ENCODE measurements at regions not wholly inside any gene's neighbourhood (a gene's known extent, or its start where the extent isn't known, plus 50 kb on each side); places are given as distances from the start of the nearest gene placed in this dataset.

DNA sequence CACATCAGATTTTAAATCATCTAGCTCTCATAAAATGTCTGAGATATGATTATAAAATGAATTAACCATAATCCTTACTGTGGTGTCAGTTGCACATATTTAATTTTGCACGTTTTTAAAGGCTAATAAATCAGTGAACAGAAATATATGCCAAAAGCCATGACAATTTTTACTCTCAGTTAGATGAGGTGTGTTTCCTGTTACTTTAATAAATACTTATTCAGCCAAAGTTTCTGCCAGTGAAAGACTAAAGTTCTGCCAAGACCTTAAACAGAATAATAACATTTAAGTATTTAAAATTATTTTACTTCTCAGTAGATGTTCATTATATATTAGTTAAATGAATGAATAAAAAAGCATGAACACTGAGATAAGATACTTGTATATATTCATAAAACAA lies 1150.1 kb downstream of the NAALADL2 start:
- Mint-ChIP-seq H3K36me3 (no peaks in the 10 kb centered on the region), H3K27ac (no peak overlapping the region), H3K27me3 (no peaks in the 10 kb centered on the region), H3K4me3 (no peak overlapping the region), H3K4me1 (peaks cover 0 to 1% of the 10 kb centered on the region in 2 donors), H3K9me3 (peaks cover 3 to 4% of the 10 kb centered on the region in 2 donors)
- ATAC-seq (replicated peaks), result no peak
- no peak for DNase-seq

DNA sequence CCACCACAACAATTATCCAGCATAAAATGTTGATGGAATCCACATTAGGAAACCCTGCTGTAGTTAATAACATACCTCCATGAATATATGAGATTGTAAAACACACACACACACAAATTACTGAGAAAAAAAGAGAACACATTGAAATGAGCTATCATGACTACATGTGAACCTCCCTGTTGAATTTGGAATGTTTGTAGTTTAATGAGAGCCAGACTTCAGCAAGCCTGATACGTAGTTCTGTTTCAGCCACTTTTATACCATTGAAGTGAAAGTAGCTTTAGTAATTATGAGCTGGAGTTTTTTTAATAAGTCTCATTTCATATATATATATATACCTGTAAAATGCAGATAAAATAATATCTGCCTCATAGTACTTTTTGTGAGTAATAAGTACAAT lies 1146.4 kb downstream of the NAALADL2 start:
- Mint-ChIP-seq H3K4me3 (no peak overlapping the region), H3K36me3 (no peaks in the 10 kb centered on the region), H3K27ac (no peak overlapping the region), H3K27me3 (no peaks in the 10 kb centered on the region), H3K4me1 (peaks cover 0 to 1% of the 10 kb centered on the region in 2 donors), H3K9me3 (peaks cover 0 to 4% of the 10 kb centered on the region in 2 donors)
- ATAC-seq (replicated peaks) (no peak), DNase-seq (no peak)

DNA sequence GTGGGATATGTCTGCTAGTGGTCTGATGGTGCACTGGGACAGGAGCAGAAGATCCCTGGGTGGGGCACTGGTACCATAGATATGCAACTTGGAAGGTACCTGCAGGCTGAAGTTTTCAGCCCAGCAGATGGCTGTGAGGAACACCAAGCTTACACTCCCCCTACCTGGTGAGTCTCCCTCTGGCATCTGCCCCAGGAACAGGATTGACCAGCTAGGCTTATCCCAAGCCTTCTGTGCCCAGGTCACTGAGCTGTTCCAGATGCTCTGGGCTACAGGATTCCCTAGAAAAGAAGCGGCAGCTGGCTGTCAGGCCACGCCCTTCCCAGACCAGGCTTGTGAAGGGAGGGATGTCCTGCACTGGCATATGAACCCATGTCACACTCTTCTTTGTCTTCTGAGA lies 1130.0 kb downstream of the NAALADL2 start:
- ATAC-seq (replicated peaks), result no peak
- Mint-ChIP-seq H3K36me3 (no peaks in the 10 kb centered on the region), H3K27ac (no peak overlapping the region), H3K4me1 (no peaks in the 10 kb centered on the region), H3K4me3 (no peak overlapping the region), H3K9me3 (peaks cover 6 to 21% of the 10 kb centered on the region in 2 donors), H3K27me3 (no peaks in the 10 kb centered on the region)
- no peak for DNase-seq

DNA sequence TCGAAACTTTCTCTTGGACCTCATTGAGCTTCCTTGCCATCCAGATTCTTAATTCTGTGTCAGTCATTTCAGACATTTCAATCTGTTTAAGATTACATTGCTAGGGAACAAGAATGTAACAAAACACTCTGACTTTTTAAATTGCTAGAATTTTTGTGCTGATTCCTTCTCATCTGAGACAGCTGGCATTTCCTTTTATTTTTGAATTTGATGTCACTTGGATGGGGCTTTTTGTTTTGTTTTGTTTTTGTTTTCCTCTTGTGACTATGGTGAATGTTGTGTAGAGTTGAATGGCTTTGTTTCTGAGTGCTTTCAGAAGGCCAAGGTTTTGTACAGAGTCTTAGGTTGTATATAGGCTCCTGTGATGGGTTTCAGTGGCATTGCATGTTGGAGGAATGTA lies 1129.3 kb downstream of the NAALADL2 start:
- ATAC-seq (replicated peaks), result no peak
- no peak overlapping the region for H3K27ac Mint-ChIP-seq
- H3K4me3 Mint-ChIP-seq, result no peak overlapping the region
- H3K36me3 Mint-ChIP-seq, result no peaks in the 10 kb centered on the region
- no peak for DNase-seq
- no peaks in the 10 kb centered on the region for H3K4me1 Mint-ChIP-seq
- H3K27me3 Mint-ChIP-seq, result no peaks in the 10 kb centered on the region
- H3K9me3 Mint-ChIP-seq, result peaks cover 6 to 20% of the 10 kb centered on the region in 2 donors

DNA sequence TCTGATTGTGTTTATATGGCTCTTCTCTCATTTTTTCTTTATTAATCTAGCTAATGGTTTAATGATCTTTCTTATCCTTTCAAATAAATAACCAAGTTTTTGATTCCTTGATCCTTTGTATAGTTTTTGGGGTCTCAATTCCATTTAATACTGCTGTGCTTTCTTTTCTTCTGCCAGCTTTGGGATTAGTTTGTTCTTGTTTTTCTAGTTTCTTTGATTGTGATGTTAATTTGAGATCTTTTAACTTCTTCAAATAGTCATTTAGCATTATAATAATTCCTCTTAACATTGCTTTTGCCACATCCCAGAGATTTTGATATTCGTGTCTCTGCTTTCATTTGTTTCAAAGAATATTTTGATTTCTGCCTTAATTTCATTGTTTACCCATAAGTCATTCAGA lies 1126.6 kb downstream of the NAALADL2 start:
- no peaks in the 10 kb centered on the region for H3K36me3 Mint-ChIP-seq
- ATAC-seq (replicated peaks), result no peak

DNA sequence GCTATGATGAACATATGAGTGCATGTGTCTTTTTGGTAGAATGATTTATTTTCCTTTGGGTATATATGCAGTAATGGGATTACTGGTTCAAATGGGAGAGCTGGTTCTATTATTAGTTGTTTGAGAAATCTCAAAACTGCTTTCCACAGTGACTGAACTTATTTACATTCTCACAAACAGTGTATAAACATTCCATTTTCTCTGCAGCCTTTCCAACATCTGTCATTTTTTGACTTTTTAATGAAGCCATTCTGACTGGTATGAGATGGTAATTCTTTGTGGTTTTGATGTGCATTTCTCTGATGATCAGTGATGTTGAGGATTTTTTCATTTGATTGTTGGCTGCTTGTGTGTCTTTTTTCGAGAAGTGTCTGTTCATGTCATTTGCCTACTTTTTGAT lies 1124.2 kb downstream of the NAALADL2 start:
- ATAC-seq (replicated peaks) (no peak), DNase-seq (no peak)
- no peaks in the 10 kb centered on the region for H3K36me3 Mint-ChIP-seq
- H3K4me1 Mint-ChIP-seq, result no peaks in the 10 kb centered on the region
- no peaks in the 10 kb centered on the region for H3K27me3 Mint-ChIP-seq
- no peak overlapping the region for H3K4me3 Mint-ChIP-seq
- H3K9me3 Mint-ChIP-seq, result peaks cover 10 to 20% of the 10 kb centered on the region in 2 donors
- no peak overlapping the region for H3K27ac Mint-ChIP-seq

More for the DNA sequence above, 1126.6 kb downstream of the NAALADL2 start:
- no peaks in the 10 kb centered on the region for H3K27me3 Mint-ChIP-seq
- DNase-seq, result no peak
- no peaks in the 10 kb centered on the region for H3K4me1 Mint-ChIP-seq
- H3K4me3 Mint-ChIP-seq, result no peak overlapping the region
- no peak overlapping the region for H3K27ac Mint-ChIP-seq
- peaks cover 10 to 20% of the 10 kb centered on the region in 2 donors for H3K9me3 Mint-ChIP-seq

DNA sequence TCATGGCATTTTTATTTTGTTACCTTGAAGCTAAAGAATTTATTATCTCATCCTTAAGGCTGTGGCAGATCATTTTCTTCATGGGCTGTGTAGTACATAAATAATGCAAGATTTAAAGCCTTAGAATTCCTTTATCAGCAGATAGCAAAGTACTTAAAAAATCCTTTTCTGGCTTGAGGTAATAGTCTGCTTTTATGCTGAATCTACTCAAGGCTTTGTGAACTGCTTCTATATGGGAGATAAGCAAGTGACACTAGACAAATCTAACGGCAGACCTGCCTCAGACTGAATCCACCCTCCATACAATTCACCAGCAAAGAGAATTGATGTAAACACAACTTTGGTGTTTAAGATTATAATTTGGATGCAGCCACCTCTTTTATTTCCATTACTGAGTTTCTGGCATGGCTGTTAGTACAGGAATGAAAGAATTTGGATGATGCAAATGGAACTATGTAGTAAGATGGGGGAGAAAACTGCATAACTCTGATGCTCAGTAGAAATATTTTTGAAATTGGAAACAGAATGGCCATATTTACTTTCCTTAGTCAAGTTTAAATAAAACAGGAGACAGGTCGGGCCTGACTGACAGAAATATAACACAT lies 1121.5 kb downstream of the NAALADL2 start:
- Mint-ChIP-seq H3K9me3 (peaks cover 6 to 11% of the 10 kb centered on the region in 2 donors), H3K27ac (no peak overlapping the region), H3K4me1 (no peaks in the 10 kb centered on the region), H3K27me3 (no peaks in the 10 kb centered on the region), H3K4me3 (no peak overlapping the region), H3K36me3 (no peaks in the 10 kb centered on the region)
- DNase-seq (no peak), ATAC-seq (replicated peaks) (no peak)

DNA sequence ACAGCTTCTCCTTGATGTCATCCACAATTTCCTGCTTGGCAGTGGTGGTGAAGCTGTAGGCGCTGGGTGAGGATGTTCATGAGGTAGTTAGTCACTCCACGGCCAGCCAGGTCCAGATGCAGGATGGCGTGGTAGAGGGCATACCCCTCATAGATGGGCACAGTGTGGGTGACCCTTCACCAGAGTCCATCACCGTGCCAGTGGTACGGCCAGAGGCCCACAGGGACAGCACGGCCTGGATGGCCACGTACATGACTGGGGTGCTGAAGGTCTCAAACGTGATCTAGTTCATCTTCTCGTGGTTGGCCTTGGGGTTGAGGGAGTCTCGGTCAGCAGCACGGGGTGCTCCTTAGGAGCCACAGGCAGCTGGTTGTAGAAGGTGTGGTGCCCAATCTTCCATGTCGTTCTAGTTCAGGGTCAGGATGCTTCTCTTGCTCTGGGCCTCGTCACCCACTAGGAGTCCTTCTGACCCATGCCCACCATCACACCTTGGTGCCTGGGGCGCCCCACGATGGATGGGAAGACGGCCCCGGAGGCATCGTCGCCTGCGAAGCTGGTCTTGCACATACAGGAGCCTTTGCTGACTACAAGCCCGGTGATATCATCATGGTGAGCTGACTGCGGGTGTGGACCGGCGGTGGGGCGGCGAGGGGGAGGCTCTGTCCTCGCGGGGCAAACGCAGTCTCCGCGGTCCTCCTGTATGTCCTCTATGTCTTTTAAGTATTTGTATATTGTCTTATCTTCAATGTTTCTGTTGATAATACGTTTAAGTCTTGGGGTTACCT lies 1119.0 kb downstream of the NAALADL2 start:
- DNase-seq (no peak), ATAC-seq (replicated peaks) (no peak)
- H3K27me3 Mint-ChIP-seq, result no peaks in the 10 kb centered on the region
- H3K4me1 Mint-ChIP-seq, result no peaks in the 10 kb centered on the region
- peaks cover 3 to 5% of the 10 kb centered on the region in 2 donors for H3K9me3 Mint-ChIP-seq
- no peak overlapping the region for H3K27ac Mint-ChIP-seq
- no peaks in the 10 kb centered on the region for H3K36me3 Mint-ChIP-seq
- H3K4me3 Mint-ChIP-seq, result no peak overlapping the region

DNA sequence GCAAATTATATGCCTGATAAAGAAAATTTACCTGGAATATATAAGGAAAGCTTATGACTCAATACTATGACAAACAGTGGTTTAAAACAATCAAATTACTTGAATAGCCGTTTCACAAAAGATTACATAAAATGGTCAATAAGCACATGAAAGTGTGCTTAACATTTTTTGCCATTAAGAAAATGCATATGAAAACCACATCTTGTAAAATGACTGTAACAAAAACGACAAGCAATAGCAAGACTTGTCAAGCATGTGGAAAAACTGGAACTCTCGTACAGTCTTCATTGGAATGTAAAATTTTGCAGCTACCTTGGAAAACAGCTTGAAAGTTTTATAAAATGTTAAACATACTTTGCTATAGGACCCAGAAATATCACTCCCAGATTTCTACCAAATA lies 1110.3 kb downstream of the NAALADL2 start:
- no peak for DNase-seq
- H3K4me3 Mint-ChIP-seq, result no peak overlapping the region
- H3K9me3 Mint-ChIP-seq, result peaks cover 16 to 19% of the 10 kb centered on the region in 2 donors
- H3K4me1 Mint-ChIP-seq, result no peaks in the 10 kb centered on the region
- no peak for ATAC-seq (replicated peaks)
- H3K36me3 Mint-ChIP-seq, result no peaks in the 10 kb centered on the region
- H3K27me3 Mint-ChIP-seq, result no peaks in the 10 kb centered on the region
- H3K27ac Mint-ChIP-seq, result no peak overlapping the region

DNA sequence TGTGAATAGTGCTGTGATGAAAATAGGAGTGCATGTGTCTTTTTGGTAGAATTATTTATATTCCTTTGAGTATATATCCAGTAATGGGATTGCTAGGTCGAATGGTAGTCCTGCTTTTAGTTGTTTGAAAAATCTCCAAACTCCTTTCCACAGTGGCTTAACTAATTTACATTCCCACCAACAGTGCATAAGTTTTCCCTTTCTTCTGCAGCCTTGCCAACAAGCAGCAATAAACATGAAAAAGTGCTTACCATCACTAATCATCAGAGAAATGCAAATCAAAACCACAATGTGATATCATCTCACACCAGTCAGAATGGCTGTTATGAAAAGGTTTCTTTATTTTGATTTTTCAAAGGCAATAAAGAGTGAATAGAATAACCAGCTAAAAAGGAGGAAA lies 1105.9 kb downstream of the NAALADL2 start:
- no peak for DNase-seq
- no peaks in the 10 kb centered on the region for H3K36me3 Mint-ChIP-seq
- H3K27ac Mint-ChIP-seq, result no peak overlapping the region
- H3K27me3 Mint-ChIP-seq, result no peaks in the 10 kb centered on the region
- no peaks in the 10 kb centered on the region for H3K4me1 Mint-ChIP-seq
- peaks cover 12 to 20% of the 10 kb centered on the region in 2 donors for H3K9me3 Mint-ChIP-seq
- H3K4me3 Mint-ChIP-seq, result no peak overlapping the region
- ATAC-seq (replicated peaks), result no peak

DNA sequence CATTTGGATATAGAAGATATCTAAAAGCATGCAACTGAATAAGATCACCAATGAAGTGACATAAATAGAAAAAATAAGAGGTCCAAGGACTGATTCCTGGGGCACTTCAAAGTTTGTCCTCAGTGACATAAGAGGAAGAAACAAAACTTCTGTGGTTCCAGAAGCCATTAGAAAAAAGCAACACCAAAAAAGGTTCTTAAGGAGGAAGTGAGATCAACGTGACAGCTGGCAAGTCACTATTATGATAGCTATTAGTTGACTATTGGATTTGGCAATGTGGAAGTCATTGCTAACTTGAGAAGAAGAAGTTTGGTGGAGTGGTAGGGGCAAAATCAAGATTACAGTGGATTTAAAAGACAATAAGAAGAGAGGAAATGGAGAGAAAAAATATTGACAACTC lies 1098.3 kb downstream of the NAALADL2 start:
- H3K36me3 Mint-ChIP-seq, result no peaks in the 10 kb centered on the region
- H3K4me3 Mint-ChIP-seq, result no peak overlapping the region

DNA sequence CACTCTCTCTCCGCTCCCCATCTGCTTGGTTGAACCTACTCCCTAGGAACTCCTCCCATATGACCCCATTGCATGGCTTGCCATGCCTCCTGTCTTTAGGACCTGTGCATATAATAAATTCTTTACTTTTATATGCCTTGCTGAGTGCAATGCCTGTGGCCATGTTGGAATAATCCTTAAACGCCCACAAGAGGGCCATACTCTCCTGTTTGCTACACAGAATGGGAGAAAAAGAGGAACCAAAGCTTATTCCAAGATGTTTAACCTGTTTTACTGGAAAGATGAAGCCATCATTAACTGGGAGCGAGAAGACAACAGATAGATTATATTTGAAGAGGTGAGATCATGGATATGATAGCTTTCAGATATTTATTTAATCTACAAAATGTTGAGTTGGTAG lies 1097.8 kb downstream of the NAALADL2 start:
- DNase-seq, result no peak
- Mint-ChIP-seq H3K9me3 (peaks cover 9 to 19% of the 10 kb centered on the region in 2 donors), H3K4me3 (no peak overlapping the region), H3K27ac (no peak overlapping the region), H3K4me1 (no peaks in the 10 kb centered on the region), H3K36me3 (no peaks in the 10 kb centered on the region), H3K27me3 (no peaks in the 10 kb centered on the region)
- ATAC-seq (replicated peaks), result no peak

More for the DNA sequence above, 1098.3 kb downstream of the NAALADL2 start:
- DNase-seq, result no peak
- H3K9me3 Mint-ChIP-seq, result peaks cover 7 to 19% of the 10 kb centered on the region in 2 donors
- H3K27ac Mint-ChIP-seq, result no peak overlapping the region
- no peak for ATAC-seq (replicated peaks)
- no peaks in the 10 kb centered on the region for H3K4me1 Mint-ChIP-seq
- H3K27me3 Mint-ChIP-seq, result no peaks in the 10 kb centered on the region

DNA sequence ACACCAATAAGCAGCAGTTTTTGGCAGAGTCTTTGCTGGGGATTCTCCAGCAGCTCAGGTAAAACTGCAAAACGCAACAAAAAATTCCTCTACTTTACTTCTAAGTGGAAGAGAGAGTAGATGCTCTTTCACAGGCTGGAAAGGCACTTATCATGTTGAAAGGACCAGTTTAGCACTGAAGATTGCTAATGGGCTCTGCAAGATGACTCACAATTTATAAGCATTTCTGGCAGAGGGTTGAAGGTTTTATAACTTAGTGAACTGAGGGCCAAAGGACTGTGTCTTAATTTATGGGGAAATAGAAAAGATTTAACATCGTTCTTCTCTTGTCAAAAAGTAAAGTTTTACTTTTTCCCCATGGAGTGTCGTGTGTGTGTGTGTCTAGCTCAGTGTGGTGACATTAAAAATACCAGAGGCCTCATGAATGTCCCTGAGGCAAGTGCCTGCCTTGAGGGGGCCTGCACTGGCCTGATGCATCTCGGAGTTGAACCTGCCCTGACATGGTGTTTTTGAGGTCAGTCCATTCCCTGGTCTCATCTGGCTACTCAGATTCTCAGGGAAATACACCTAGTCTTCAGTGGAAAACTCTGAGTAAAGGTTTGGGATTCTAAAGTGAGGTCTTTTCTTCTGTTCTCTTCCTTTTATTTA lies 1092.0 kb downstream of the NAALADL2 start:
- Mint-ChIP-seq H3K9me3 (peaks cover 10% of the 10 kb centered on the region in 2 donors), H3K4me1 (no peaks in the 10 kb centered on the region), H3K27me3 (no peaks in the 10 kb centered on the region), H3K27ac (no peak overlapping the region), H3K4me3 (no peak overlapping the region), H3K36me3 (no peaks in the 10 kb centered on the region)
- no peak for ATAC-seq (replicated peaks)
- no peak for DNase-seq

DNA sequence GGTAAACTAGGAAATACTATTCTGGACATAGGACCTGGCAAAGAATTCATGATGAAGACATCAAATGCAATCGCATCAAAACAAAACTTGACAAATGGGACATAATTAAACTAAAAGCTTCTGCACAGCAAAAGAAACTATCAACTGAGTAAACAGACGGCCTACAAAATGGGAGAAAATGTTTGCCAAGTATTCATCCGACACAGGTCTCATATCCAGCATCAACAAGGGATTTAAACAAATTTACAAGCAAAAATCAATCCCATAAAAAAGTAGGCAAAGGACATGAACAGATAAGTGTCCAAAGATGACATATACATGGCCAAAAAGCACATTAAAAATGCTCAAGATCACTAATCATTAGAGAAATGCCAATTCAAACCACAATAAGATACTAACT lies 1088.9 kb downstream of the NAALADL2 start:
- no peak for ATAC-seq (replicated peaks)
- no peak overlapping the region for H3K4me3 Mint-ChIP-seq

DNA sequence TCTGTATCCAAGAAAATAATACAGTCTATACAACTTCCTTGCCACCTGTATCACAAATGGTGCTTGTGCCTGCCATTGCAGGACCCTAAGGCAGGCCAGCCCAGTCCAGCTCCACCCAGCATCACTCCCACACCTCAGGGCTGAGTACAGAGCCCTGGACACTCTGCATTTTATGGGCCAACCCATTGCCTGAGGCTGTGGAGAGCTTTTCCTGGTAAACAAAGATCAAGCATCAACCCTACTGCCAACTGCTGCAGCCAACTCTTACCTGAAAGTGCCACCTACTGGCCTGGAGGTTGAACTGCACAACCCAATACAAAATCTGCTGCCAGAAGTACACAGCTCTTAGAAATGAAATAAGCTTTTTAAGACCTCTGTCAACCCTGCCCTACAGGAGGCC lies 1082.2 kb downstream of the NAALADL2 start:
- no peaks in the 10 kb centered on the region for H3K27me3 Mint-ChIP-seq
- no peak overlapping the region for H3K4me3 Mint-ChIP-seq
- H3K36me3 Mint-ChIP-seq, result no peaks in the 10 kb centered on the region
- no peaks in the 10 kb centered on the region for H3K4me1 Mint-ChIP-seq
- ATAC-seq (replicated peaks), result no peak
- no peak for DNase-seq
- H3K9me3 Mint-ChIP-seq, result peaks cover 9 to 15% of the 10 kb centered on the region in 2 donors
- H3K27ac Mint-ChIP-seq, result no peak overlapping the region

More for the DNA sequence above, 1088.9 kb downstream of the NAALADL2 start:
- H3K9me3 Mint-ChIP-seq, result peaks cover 4 to 15% of the 10 kb centered on the region in 2 donors
- no peaks in the 10 kb centered on the region for H3K27me3 Mint-ChIP-seq
- no peak overlapping the region for H3K27ac Mint-ChIP-seq
- H3K36me3 Mint-ChIP-seq, result no peaks in the 10 kb centered on the region
- DNase-seq, result no peak
- no peaks in the 10 kb centered on the region for H3K4me1 Mint-ChIP-seq

Measured in stimulated activated naive B cell treated with anti-CD40 and anti-IgM and Interleukin-4, amounts not matched to agents 10 μg/mL and 1 μg/mL and 100 μg/mL, for 72 hours (primary cell).